HT1080 (cell line): ENCODE measurements at regions not wholly inside any gene's neighbourhood (a gene's known extent, or its start where the extent isn't known, plus 50 kb on each side); places are given as distances from the start of the nearest gene placed in this dataset.
A peak's percentile ranks its signal among the peaks of the same experiment; 100 is the strongest.

ENCODE experiments used
- DNase-seq: peaks from one replicate; pipeline ENCODE4 v3.0.0-alpha.2; 2015; ENCODE audit warnings: low read depth

GRCh38 chr15:39262995-39263772 is 317.7 kb upstream of the THBS1 start:
- peak; percentile 80 for DNase-seq

GRCh38 chr15:39265261-39265660 is 315.6 kb upstream of the THBS1 start:
- no peak for DNase-seq

- DNase-seq, result no peak
Observed at GRCh38 chr15:39266890-39267289, 314.0 kb upstream of the THBS1 start.

- no peak for DNase-seq
Observed at GRCh38 chr15:39267685-39268084, 313.2 kb upstream of the THBS1 start.

- DNase-seq, result no peak
Observed at GRCh38 chr15:39269352-39269751, 311.5 kb upstream of the THBS1 start.

GRCh38 chr15:39269821-39270220 is 311.1 kb upstream of the THBS1 start:
- DNase-seq, result no peak

- peak; percentile 20 for DNase-seq
Observed at GRCh38 chr15:39270221-39270855, 310.5 kb upstream of the THBS1 start.

GRCh38 chr15:39270934-39271333 is 309.9 kb upstream of the THBS1 start:
- peak; percentile 97 for DNase-seq

GRCh38 chr15:39272901-39273300 is 308.0 kb upstream of the THBS1 start:
- DNase-seq, result no peak

- DNase-seq, result no peak
Observed at GRCh38 chr15:39273717-39274411, 307.0 kb upstream of the THBS1 start.

GRCh38 chr15:39275066-39275465 is 305.8 kb upstream of the THBS1 start:
- DNase-seq, result no peak

- no peak for DNase-seq
Observed at GRCh38 chr15:39279311-39279710, 301.6 kb upstream of the THBS1 start.

- peak; percentile 50 for DNase-seq
Observed at GRCh38 chr15:39281094-39281493, 299.8 kb upstream of the THBS1 start.

- DNase-seq, result no peak
Observed at GRCh38 chr15:39282663-39283208, 298.1 kb upstream of the THBS1 start.

GRCh38 chr15:39283531-39283930 is 297.3 kb upstream of the THBS1 start:
- DNase-seq, result no peak

GRCh38 chr15:39285071-39285470 is 295.8 kb upstream of the THBS1 start:
- DNase-seq, result no peak

- no peak for DNase-seq
Observed at GRCh38 chr15:39285663-39286062, 295.2 kb upstream of the THBS1 start.

GRCh38 chr15:39286706-39287105 is 294.2 kb upstream of the THBS1 start:
- no peak for DNase-seq

GRCh38 chr15:39287322-39288195 is 293.3 kb upstream of the THBS1 start:
- peak; percentile 81 for DNase-seq

- DNase-seq, result no peak
Observed at GRCh38 chr15:39290711-39291435, 290.0 kb upstream of the THBS1 start.
